DMS114 treated with DMSO at 0.1 percent for 48 hours (cell line): ENCODE measurements at regions not wholly inside any gene's neighbourhood (a gene's known extent, or its start where the extent isn't known, plus 50 kb on each side); places are given as distances from the start of the nearest gene placed in this dataset.

Experiments used
- DNase-seq: peaks from one replicate; lab custom pipeline; 2025; ENCODE audit not compliant: unreplicated experiment; lab: John Stamatoyannopoulos, UW

DNA sequence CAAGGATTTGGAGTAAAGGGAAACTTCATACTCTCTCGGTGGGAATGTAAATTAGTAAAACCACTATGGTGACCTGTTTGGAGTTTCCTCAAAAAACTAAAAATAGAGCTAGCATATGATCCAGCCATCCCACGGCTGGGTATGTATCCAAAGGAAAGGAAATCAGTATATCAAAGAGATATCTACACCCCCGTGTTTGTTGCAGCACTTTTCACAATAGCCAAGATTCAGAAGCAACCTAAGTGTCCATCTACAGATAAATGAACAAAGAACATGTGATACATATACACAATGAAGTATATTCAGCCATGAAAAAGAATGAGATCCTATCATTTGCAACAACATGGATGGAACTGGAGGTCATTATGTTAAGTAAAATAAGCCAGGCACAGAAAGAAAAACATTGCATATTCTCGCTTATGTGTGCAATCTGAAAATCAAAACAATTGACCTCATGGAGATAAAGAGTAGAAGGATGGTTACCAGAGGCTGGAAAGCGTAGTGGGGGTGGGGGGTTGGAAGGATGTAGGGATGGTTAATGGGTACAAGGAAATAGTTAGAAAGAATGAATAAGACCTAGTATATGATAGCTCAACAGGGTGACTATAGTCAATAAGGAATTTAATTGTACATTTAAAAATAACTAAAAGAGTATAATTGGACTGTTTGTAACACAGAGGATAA, 468.0 kb downstream of the BCAT1 start:
- no peak for DNase-seq

DNA sequence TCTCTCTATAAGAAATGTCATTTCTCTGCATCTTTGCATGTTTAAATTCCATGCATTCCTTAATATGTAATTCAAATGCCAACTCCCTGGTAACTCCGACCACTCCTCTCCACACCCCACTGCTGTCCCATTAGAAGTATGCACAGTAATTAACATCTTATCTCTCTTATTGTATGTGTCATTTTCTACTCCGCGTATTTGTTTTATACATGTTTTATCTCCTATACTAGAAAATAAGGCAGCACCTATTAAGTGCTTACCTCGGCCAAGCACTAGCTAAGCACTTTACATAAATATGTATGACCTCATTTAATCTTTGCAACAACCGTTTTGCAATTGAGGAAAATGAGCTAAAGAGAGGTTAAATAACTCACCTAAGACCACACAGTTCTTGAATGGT, 469.8 kb downstream of the BCAT1 start:
- no peak for DNase-seq

DNA sequence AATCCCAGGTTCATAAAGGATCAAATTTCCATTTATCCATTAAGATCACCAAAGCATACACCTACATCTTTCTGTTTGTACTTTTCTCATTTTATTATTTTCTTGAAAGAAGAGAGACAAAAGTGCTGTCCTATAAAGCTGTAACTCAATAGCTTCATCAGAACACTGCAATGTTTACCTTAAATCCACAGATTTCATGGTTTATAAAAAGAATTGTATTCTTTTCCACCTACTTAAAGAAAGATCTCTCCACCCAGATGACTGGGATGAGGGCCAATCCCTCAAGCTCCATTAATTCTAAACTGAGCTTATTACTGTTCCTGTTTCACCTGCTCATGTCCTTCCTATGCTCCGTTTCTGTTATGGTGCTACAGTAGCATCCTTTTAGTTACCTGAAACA, 470.6 kb downstream of the BCAT1 start:
- DNase-seq, result no peak

DNA sequence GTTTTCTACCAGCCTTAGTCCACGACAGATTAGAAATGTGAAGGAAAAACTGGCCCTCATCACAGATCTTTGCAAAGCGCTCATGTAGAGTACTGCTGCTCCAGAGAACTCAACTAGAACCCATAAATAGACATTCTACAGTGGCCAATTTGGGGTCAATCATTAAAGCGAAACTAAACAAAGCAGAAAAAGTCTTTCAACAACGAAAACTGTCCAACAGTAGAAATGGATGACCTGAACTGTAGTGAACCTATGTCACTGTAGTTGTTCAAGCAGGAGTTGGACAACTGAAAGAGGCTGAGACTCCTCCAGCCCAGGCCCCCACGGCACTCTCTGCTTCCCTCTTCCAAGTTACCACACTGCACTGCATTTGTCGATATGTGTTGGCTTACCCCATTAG, 472.6 kb downstream of the BCAT1 start:
- no peak for DNase-seq

DNA sequence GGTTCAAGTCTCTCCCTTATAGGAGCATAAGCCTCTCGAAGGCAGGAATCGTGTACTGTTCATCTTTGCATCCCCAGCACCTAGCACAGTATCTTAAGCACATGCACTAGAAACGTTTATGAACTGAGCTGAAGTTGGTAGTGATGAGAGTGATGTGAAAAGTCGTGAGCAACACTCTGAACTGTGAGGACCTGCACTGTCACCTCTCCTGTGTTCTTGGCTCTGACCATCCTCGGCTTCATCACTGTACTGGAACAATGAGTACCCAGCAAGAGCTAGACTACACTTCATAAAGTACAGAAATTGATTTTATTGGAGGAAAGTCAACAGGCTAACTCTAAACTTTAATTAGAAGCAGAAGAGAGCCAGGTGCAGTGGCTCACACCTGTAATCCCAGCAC, 473.6 kb downstream of the BCAT1 start:
- no peak for DNase-seq

DNA sequence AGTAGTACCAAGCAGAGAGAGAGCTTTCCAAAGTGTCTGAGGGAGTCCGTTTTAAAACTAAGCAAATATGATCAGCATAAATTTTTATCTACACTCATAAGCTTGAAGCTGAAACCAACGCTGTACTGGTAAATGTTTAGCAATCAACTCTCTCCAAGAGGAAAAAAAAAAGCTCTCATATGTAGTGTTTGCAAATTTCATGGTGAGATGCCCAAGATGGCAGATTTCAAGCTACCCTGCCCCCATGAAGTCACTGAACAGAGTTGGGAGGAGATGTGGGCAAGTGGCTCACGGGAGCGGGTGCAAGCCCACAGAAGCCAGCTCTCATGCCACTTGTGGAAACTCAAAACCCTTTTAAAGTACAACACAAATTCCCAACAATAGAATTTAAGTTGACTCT, 475.8 kb downstream of the BCAT1 start:
- DNase-seq, result no peak

DNA sequence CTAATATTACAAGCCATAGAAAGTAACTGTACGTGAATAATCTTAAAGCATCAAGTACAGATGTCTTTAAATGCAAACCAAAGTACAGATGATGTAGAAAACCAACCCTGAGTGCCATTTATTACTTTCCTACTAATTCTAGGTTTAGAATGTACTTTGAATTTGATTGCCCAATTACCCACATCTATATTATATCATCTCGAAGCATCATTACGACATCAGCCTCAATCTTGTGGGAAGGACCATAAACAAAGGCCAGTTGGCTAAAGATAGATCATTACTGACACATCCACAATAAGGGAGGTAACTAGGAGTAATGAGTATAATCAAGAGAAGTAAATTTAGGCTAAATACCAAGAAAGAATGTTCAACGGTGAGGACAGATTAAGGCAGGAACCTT, 478.9 kb downstream of the BCAT1 start:
- no peak for DNase-seq

DNA sequence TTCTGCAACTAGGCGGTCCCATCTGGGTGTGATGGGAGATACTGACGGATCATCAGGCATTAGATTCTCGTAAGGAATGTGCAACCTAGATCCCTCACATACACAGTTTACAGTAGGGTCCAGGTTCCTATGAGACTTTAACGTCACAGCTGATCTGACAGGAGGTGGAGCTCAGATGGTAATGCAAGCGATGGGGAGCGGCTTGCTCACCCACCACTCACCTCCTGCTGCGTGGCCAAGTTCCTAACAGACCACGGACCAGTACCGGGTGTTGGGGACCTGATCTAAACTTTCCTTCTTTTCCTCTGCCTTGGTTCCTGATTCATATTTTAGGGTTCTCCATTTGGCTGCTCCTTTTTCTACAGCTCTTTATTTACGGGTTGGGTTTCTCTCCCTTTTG, 479.8 kb downstream of the BCAT1 start:
- DNase-seq, result no peak

DNA sequence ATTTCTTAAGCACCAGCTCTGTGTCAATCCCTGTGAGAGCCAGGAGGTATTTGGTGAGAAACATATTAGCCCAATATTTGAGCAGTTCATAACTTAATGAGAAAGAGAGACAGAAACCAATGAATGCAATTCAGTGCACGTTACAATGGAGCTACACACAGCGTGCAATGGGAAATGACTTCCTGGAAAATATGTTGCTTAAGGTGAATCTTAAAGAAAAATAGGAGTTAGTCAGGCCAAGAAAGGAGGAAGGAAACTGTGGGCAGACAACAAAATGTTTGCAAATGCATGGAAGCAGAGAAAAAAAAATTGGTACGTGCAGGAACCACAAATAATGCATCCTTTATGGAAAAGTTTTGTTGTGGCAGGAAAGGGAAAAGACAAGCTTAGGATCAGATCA, 481.7 kb downstream of the BCAT1 start:
- DNase-seq, result no peak

DNA sequence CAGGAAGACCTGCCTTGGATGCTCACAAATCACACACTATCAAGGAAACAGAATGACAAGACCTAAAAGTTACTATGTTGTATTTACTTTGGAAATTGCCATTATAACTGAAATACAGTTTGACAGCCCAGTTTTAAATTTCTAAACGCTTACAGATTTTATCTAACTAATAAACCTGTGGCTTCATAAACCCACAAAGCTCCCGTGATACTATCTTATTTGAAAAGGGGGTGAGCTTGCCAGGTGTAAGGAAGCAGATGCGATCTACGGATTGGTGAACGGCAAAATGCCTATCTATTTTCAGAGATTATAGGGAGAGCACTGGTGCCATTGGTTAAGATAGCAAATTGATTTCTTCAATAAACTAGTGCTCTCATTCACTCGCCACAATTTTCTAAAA, 485.5 kb downstream of the BCAT1 start:
- DNase-seq, result no peak

DNA sequence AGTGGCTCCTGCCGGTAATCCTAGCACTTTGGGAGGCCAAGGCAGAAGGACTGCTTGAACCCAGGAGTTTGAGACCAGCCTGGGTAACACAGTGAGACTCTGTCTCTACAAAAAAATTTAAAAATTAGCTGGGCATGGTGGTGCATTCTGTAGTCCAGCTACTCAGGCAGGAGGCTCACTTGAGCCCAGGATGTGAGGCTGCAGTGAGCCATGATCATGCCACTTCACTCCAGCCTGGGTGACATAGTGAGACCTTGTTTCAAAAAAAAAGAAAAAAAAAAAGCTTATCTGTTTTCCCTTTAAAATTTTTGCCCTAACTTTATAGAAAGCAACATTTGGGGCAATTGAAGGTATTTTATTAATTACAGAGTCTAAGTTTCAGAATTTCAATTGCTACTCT, 486.0 kb downstream of the BCAT1 start:
- no peak for DNase-seq

DNA sequence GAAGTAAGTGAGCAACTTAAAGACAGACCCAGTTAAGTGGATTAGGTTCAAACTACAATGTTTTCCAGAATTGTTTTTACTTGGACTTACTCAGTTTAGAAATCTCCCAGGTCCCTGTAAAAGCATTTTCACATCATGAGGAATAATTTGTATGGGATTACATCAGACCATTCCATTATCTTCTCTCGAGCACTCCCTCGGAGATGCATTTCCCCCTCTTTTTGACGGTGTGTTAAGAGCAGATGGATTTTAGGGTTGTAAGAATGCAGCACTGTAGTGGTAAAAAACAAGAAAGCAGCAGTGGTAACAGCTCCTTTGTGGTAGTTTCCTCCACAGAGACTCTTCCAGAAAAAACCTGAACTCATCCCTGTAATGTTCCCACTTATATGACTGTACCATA, 488.4 kb downstream of the BCAT1 start:
- no peak for DNase-seq

DNA sequence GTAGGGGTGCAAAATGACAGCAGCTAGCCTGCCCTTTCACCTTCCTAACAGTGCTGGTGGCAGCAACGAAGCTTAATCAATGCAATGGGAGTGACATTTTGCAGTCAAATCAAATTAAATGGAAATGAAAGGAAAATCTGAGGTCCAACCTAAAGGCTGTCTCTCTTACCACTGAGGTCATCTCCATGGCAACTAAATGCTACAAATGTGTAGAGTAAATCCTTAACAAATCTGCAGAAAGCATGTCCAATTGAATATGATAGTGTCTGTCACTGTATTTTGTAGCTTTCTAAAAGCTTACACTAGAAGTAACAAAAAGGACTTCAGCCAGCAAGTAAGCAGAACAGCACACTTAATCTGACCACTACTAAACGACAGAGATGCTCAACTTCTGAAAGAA, 488.8 kb downstream of the BCAT1 start:
- DNase-seq, result no peak

DNA sequence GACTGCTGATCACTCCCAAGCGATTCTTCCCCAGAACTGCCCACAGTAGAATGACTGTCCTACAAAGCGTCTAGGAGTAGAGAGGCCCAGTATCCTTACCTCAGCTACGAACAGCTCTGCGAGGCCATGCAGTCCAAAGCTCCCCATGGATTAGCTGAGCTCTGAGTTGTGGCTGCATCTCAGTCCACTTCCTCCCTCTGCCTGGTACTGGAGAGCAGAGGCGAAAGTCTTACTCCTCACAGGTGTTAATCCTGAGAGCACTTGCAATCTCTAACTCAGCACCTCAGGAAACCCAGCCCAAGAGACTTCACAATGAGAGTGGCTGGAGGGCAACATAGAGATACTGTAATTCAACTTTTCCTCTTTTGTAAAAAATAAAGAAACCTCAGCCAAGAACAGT, 493.1 kb downstream of the BCAT1 start:
- DNase-seq, result no peak

DNA sequence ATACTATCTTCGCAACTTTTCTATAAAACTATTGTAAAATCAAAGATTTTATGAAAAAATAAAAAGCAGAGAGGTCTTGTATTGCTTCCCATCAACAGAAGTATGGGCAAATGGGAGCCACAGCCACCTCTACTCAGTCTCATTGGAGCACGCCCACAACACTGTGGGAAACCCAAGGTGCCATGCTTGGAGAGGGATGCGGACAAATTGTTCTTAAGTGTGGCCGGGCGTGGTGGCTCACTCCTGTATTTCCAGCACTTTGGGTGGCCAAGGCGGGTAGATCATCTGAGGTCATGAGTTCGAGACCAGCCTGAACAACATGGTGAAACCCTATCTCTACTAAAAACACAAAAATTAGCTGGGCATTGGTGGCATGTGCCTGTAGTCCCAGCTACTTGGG, 498.2 kb upstream of the SOX5 start:
- DNase-seq, result no peak

DNA sequence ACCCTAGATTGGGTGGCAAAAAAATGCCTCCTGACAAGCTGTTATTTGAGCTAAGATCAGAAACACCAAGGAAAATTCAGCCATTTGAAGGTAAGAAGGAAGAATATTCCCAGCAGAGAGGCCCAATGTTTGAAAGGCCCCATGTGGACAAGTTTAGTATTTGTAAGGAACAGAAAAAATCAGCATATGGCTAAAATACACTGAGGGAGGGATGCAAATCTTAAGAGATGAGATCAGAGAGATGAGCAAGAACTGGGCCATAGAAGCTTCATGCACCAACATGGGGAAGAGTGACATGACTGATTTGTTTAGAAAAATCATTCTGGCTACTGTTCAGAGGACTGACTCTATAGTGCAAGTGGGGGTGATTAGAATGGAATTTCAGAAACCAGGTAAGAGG, 496.8 kb upstream of the SOX5 start:
- no peak for DNase-seq

DNA sequence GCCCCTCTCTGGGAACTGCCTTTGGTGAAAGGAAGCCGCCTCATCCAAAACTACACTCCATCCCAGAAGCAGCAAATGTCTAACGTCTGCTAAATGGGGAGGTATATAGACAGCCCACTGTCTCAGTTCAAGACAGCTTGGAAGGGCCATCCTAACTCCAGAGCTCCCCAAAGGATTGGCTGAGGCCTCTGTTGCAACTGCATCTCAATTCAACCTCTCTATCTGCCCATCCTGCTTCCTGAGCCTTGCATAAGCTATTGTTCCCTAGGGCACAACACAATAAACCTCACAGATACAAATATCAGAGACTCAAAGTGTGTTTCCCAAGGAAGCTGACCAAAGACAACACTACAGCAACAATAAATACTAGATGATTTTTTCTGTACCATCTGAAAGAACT, 495.2 kb upstream of the SOX5 start:
- no peak for DNase-seq

DNA sequence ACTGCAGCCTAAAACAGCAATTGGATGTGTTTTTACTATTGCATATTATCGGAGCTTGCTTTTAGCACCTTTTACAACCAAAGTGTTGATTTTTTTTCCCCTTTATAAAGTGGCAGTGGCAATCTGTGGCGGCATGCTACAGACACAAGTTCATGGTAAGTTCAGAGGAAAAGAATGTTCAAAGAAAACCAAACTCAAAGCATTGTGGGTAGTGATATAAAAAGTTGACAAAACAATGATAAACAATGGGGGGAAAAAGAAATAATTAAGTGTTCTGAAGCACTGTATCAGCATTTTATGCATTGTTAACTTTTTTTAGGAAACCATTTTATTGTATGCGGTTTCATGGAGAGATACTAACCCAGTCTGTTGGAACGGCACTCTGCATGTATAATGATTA, 492.0 kb upstream of the SOX5 start:
- DNase-seq, result no peak

DNA sequence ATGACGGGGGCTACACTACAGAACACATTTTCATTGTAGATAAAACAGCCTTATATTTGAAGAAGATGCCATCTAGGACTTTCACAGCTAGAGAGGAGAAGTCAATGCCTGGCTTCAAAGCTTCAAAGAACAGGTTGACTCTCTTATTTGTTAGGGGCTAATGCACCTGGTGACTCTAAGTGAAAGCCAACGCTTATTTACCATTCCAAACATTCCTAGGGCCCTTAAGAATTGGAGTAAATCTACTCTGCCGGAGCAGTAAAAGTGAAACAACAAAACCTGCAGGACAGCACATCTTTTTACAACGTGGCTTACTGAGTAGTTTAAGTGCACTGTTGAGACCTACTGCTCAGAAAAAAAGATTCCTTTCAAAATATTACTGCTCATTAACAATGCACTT, 487.2 kb upstream of the SOX5 start:
- no peak for DNase-seq

DNA sequence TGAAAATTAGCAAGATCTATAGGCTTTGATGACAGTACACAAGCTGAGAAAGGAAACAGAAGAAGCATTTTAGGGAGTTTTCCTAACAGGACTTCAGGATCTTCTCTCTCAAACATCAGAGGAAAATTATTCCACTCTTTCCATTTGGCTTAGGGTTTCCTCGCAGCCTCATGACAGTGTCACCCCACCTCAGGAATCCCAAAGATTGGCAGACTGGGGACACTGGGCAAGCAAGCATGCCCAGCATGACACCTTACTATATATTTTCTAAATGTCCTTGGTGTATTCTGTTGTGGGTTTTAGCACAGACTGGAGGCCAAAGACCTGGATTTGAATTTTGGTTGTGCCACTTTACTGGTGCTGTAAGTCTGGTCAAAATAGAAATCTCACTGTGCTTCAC, 482.4 kb upstream of the SOX5 start:
- DNase-seq, result no peak

DNA sequence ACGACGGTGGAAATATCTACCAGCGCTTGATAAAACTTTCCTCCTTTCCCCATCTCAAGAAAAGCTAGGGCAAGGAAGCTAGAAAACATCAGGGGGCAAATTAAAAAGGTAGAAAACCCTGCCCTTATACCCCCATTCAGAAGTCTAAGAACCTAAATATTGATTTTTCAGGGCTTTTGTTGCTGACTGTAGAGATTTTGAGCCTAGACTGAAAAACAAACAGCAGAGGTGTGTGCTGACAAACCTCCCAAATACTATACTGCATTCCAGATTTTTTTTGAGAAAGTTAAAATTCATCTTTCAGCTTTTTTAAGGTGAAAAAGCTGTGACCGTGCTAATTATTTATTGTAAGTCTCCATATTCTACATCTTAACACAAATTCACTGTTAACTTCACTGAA, 478.3 kb upstream of the SOX5 start:
- no peak for DNase-seq

DNA sequence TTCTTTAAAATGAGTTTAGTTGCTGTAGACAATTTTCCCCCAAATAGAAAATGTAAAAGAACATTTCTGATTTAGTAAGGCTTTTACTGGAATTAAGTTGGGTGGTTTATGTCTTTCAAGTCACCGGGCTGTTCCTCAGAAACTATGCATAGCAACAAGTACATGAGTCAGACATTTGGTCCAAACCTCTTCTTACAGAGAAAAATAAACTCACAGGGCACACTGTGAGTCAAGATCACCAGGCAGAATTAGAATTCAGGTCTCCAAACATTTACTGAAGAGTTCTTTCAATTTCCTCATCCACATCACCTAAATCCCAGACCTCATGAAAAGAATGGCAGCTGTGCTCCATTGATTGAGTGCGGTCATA, 476.1 kb upstream of the SOX5 start:
- no peak for DNase-seq

DNA sequence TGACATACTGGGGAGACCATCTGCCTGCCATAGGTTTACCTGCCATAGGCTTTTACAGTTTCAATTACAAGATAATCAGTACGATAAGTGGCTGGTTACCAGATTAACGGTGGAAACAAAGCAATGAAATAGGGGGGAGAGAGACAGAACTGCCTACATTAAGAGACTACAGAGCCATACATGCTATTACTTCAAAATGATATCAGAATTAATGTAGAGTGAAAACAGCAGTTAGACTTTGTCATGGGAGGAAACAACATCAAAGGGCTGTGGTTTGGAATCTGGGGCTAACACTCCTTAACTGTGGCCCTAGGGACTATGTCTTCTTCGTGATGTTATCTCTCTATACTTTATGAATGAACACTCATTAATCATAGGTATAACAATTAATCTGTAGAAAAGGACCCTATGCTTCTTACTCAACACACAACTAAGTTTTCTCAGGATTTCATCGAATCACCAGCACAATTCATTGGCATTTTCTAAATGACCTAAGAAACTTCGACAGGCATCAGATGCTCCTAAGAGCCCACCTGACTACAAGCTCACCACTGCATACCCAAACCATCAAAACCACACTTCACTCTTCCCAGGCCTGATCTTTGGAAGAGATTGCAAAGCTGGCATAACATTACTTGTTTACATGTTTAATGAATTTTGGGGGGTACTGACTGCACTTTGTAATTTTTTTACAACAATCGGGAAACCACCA, 475.6 kb upstream of the SOX5 start:
- DNase-seq, result no peak
